RWPE1 (cell line): ENCODE measurements at regions not wholly inside any gene's neighbourhood (a gene's known extent, or its start where the extent isn't known, plus 50 kb on each side); places are given as distances from the start of the nearest gene placed in this dataset.
"Not testable (repeated sequence)": the region's sequence is repeated elsewhere in the genome, so short reads cannot be mapped to it uniquely, and the experiment has no call there.

Source experiments
- CTCF ChIA-PET: fragments of 350-600 bp; sonication (Branson Sonifier 250); formaldehyde crosslinking; extraction: SDS; loops from one replicate; lab custom pipeline; 2021; lab: Yijun Ruan, JAX
- POLR2A ChIA-PET: fragments of 400-600 bp; formaldehyde crosslinking; extraction: SDS; loops from one replicate; lab custom pipeline; 2020; ENCODE audit warnings: antibody characterized with exemption; ENCODE audit not compliant: low non-redundant PET; lab: Yijun Ruan, JAX
- DNase-seq: peaks from one replicate; pipeline ENCODE4 v3.0.0; 2012; ENCODE audit warnings: low spot score
- H3K27ac ChIP-seq: fragments of 450-650 bp; 2 replicates; pipeline ENCODE4 v1.5.1; 2017
- TF ChIP-seq, protein P1 (sequence below): fragments of 450-650 bp; conservative IDR thresholded peaks from 2 replicates; pipeline ENCODE4 v1.5.1; 2017; ENCODE audit warnings: low read depth, mild to moderate bottlenecking

DNA sequence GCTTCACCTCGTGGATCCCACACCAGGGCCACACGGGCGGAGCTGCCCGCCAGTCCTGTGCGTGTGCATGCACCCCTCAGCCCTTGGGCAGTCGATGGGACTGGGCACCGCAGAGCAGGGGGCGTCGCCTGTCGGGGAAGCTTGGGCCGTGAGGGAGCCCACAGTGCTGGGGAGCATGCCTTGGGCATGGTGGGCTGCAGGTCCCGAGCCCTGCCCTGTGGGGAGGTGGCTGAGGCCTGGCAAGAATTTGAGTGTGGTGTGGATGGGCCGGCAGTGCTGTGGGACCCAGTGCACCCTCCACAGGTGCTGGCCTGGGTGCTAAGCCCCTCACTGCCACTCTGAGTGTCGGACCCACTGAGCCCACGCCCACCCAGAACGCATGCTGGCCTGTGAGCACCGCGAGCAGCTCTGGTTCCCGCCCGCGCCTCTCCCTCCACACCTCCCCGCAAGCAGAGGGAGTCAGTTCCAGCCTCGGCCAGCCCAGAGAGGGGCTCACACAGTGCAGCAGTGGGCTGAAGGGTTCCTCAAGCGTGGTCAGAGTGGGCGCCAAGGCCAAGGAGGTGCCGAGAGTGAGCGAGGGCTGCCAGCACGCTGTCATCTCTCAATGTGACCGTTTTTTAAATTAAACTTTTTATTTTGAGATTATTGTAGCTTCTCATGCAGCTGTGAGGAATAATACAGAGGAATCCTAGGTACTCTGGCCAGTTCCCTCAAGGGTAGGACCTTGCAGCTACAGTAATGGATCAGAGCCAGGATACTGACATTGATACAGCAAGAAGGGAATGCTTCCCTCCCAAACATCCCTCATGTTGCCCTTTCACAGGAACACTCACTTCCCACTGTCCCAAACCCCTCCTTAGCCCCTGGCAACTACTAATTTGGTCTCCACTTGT, 127.7 kb downstream of the CRYBB2 start:
- no peak overlapping the region for H3K27ac ChIP-seq
- ChIA-PET CTCF (no interaction called here), POLR2A (no interaction called here)
- TF ChIP-seq, protein P1, sequence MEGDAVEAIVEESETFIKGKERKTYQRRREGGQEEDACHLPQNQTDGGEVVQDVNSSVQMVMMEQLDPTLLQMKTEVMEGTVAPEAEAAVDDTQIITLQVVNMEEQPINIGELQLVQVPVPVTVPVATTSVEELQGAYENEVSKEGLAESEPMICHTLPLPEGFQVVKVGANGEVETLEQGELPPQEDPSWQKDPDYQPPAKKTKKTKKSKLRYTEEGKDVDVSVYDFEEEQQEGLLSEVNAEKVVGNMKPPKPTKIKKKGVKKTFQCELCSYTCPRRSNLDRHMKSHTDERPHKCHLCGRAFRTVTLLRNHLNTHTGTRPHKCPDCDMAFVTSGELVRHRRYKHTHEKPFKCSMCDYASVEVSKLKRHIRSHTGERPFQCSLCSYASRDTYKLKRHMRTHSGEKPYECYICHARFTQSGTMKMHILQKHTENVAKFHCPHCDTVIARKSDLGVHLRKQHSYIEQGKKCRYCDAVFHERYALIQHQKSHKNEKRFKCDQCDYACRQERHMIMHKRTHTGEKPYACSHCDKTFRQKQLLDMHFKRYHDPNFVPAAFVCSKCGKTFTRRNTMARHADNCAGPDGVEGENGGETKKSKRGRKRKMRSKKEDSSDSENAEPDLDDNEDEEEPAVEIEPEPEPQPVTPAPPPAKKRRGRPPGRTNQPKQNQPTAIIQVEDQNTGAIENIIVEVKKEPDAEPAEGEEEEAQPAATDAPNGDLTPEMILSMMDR: no peak
- DNase-seq: no peak

DNA sequence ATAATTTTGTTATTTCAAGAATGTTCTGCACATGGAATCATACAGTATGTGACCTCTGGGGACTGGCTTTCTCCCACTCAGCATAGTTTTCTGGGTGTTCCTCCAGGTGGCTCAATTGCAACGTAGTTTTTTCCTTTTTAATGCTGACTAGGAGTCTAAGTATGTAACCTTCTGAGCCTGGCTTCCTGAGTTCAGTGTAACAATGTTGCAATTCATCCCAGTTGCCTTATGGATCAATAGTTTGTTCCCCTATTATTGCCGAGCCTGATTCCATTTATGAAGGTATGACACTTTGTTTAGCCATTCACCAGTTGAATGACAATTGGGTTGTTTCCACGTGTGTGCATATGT, 128.3 kb downstream of the CRYBB2 start:
- TF ChIP-seq, protein P1: no peak
- POLR2A ChIA-PET: no interaction called here
- CTCF ChIA-PET: no interaction called here
- DNase-seq: no peak
- no peak overlapping the region for H3K27ac ChIP-seq

DNA sequence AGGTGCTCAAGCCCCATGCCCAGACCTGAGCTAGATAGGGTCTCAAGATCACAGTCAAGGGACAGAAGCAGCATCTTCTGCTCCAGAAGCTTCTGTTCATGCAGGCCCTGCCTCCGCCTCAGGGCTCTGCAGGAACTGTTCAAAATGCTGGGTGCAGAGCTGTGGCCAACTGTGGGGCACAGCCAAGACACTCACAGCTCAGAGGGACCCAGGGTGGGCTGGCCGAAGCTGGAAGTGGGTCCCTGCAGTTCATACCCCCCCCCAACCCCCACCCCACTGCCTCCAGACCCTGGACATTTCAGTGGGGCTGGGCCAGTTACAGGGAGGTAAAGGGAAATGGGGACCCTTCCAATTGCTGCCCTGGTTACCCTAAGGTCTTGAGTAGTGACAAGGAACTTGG, 129.0 kb downstream of the CRYBB2 start:
- CTCF ChIA-PET: no interaction called here
- POLR2A ChIA-PET: no interaction called here
- no peak for DNase-seq
- TF ChIP-seq, protein P1: no peak
- H3K27ac ChIP-seq: no peak overlapping the region

DNA sequence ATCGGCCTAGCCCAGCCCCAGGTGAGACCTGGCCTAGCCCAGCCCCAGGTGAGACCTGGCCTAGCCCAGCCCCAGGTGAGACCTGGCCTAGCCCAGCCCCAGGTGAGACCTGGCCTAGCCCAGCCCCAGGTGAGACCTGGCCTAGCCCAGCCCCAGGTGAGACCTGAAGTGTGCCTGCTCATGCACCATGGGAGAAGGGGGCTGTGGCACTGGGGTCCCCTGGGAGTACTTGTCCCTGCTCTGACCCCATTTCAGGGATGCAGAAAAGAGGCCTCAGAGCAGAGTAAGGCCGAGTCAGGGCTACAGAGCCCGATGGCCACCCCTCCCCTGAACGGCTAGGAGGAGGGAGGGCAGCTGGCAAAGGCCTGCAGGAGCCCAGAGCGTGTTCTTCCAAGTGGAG, 129.6 kb downstream of the CRYBB2 start:
- DNase-seq, POLR2A ChIA-PET, H3K27ac ChIP-seq, CTCF ChIA-PET: not testable (repeated sequence)

DNA sequence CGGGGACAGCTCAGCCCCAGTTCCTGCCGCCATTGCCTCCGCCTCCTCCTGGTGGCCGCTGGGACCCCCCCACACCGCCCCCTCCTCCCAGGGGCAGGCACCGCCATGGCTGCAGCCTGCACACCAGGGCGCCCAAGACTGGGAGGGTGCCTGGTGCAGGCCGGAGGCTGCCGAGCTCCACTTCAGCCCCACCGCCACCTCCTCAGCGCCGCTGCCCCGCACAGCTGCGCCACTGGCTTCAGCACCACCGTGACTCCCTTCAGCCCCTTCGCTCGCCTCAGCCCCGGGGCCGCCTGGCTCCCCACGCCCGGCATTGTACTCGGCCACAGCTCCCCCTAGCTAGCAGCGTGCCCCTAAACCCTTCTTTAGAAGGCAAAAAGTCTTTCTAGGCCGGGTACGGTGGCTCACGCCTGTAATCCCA, 131.1 kb downstream of the CRYBB2 start:
- no peak overlapping the region for H3K27ac ChIP-seq
- DNase-seq: no peak
- CTCF ChIA-PET: no interaction called here
- TF ChIP-seq, protein P1: no peak
- POLR2A ChIA-PET: no interaction called here

DNA sequence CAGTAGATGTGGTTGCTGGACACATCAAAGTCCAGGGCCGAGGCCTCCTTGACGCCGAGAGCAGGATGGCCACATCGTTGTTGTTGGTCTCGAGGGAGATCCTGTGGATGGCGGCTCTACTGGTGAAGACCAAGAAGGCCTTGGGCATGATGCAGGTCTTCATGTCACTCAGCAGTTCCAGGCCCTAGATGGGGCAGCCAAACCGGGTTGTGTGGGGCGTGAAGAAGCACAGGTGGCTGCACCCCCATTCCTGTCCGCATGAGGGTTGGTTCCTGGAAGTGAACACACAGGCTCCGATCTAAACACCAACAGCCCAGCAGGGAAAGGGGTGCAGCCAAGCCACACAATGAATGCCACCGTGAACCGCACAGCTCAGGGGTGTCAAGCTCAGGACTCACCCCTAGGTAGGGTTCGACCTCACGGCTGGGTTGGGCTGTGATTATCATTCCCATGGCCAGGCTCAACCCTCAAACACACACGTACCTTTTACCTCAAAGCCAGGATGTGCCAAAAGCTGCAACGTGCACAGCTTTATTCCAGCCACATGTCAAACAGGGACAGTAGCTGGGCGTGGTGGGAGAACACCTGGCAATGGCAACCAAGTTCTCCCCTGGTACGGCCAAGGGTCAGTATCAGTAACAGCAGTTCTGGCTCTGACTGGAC, 132.3 kb downstream of the CRYBB2 start:
- H3K27ac ChIP-seq: no peak overlapping the region
- TF ChIP-seq, protein P1: no peak
- no peak for DNase-seq
- CTCF ChIA-PET: no interaction called here
- POLR2A ChIA-PET: no interaction called here

DNA sequence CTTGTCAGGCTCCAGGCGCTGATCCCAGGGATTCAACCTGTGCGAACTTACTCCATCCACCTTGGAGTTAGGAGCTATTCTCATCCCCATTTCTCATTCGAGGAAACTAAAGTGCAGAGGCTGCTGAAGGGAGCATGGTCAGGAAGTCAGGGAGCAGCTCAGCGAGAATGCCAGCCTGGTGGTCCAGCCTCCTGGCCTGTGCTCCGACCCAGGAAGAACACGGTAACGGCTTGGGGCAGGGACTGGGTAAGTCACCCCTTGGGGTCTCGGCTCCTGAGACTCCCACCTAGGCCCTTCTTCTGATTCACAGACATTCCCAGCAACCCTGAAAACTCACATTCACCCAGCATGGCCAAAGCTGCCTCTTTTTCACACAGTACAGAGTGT, 132.8 kb downstream of the CRYBB2 start:
- POLR2A ChIA-PET: no interaction called here
- DNase-seq: no peak
- TF ChIP-seq, protein P1: no peak
- CTCF ChIA-PET: no interaction called here
- H3K27ac ChIP-seq: no peak overlapping the region
